GM23338 (cell line): ENCODE measurements at regions not wholly inside any gene's neighbourhood (a gene's known extent, or its start where the extent isn't known, plus 50 kb on each side); places are given as distances from the start of the nearest gene placed in this dataset.

Experiments used
- ATAC-seq: fragments of 200-7000 bp; cut with Tn5 transposase; 3 replicates; pipeline ENCODE4 v1.9.1; 2020
- DNase-seq: peaks from one replicate; pipeline ENCODE4 v3.0.0-alpha.2; 2015; ENCODE audit warnings: low spot score
- H2AFZ ChIP-seq: fragments of 200-600 bp; sonication (generic); 2 replicates; pipeline ENCODE4 v1.8.0; 2016; ENCODE audit warnings: antibody characterized with exemption, mild to moderate bottlenecking, moderate library complexity
- H3F3A ChIP-seq: fragments of 200-600 bp; sonication (generic); replicated peaks from 2 replicates; pipeline ENCODE4 v1.8.0; 2017; ENCODE audit warnings: antibody characterized with exemption, mixed run types, low read depth
- H3K27ac ChIP-seq: fragments of 200-600 bp; sonication (generic); 2 replicates; pipeline ENCODE4 v1.6.1; 2016; ENCODE audit warnings: low read depth
- H3K27me3 ChIP-seq: fragments of 200-600 bp; sonication (generic); 2 replicates; pipeline ENCODE4 v1.8.0; 2016; ENCODE audit warnings: mild to moderate bottlenecking, mixed run types, moderate library complexity; ENCODE audit not compliant: insufficient read depth
- H3K36me3 ChIP-seq: fragments of 200-600 bp; sonication (generic); 2 replicates; pipeline ENCODE4 v1.8.0; 2016; ENCODE audit warnings: mild to moderate bottlenecking; ENCODE audit not compliant: insufficient read depth
- H3K4me1 ChIP-seq: fragments of 200-600 bp; sonication (generic); 2 replicates; pipeline ENCODE4 v1.8.0; 2016; ENCODE audit warnings: mild to moderate bottlenecking, moderate library complexity; ENCODE audit not compliant: insufficient read depth
- H3K4me2 ChIP-seq: fragments of 200-600 bp; sonication (generic); 2 replicates; pipeline ENCODE4 v1.7.1; 2017; ENCODE audit warnings: mixed run types
- H3K4me3 ChIP-seq: fragments of 200-600 bp; sonication (generic); 2 replicates; pipeline ENCODE4 v1.6.1; 2016; ENCODE audit warnings: mixed run types
- H3K79me2 ChIP-seq: fragments of 200-600 bp; sonication (generic); replicated peaks from 2 replicates; pipeline ENCODE4 v1.8.0; 2017; ENCODE audit warnings: mild to moderate bottlenecking; ENCODE audit not compliant: insufficient read depth
- H3K9me2 ChIP-seq: fragments of 200-600 bp; sonication (generic); 2 replicates; pipeline ENCODE4 v1.8.0; 2017; ENCODE audit not compliant: insufficient read depth
- H4K20me1 ChIP-seq: fragments of 200-600 bp; sonication (generic); replicated peaks from 2 replicates; pipeline ENCODE4 v1.8.0; 2017; ENCODE audit warnings: mild to moderate bottlenecking; ENCODE audit not compliant: insufficient read depth
- H3K27ac Mint-ChIP-seq: 2 replicates; pipeline ENCODE4 v1.8.0; 2020; ENCODE audit warnings: inconsistent platforms, mild to moderate bottlenecking, moderate library complexity, mixed read lengths
- H3K27me3 Mint-ChIP-seq: 3 replicates; pipeline ENCODE4 v1.8.0; 2022; ENCODE audit warnings: low read depth, mild to moderate bottlenecking, moderate library complexity, mixed read lengths, inconsistent platforms; ENCODE audit not compliant: insufficient read depth, poor library complexity
- H3K36me3 Mint-ChIP-seq: 3 replicates; pipeline ENCODE4 v1.8.0; 2021; ENCODE audit warnings: low read depth, mild to moderate bottlenecking, inconsistent platforms, moderate library complexity, mixed read lengths
- H3K4me1 Mint-ChIP-seq: 3 replicates; pipeline ENCODE4 v1.8.0; 2020; ENCODE audit warnings: mild to moderate bottlenecking, inconsistent platforms, mixed read lengths
- H3K4me3 Mint-ChIP-seq: 3 replicates; pipeline ENCODE4 v1.8.0; 2021; ENCODE audit warnings: moderate library complexity, mild to moderate bottlenecking, inconsistent platforms, mixed read lengths
- H3K9me3 Mint-ChIP-seq: 3 replicates; pipeline ENCODE4 v1.8.0; 2020; ENCODE audit warnings: moderate library complexity, mild to moderate bottlenecking, inconsistent platforms, mixed read lengths
- CREB1 ChIP-seq: fragments of 250-450 bp; sonication (Bioruptor Pico); IDR thresholded peaks from 2 replicates; pipeline ENCODE4 v1.5.0; 2020; ENCODE audit warnings: low read depth, mild to moderate bottlenecking, moderate library complexity
- CTCF ChIP-seq, 2 experiments: fragments of 200-600 bp in 1 of 2; sonication (generic) in 1 of 2; conservative IDR thresholded peaks; 2 replicates each; pipeline versions ENCODE4 v1.5.1 to v1.6.1; 2016 to 2017; ENCODE audit warnings: antibody characterized with exemption in 2 of 2, low read depth in 2 of 2, mild to moderate bottlenecking in 2 of 2, moderate library complexity in 1 of 2
- ETS1 ChIP-seq: IDR thresholded peaks from 2 replicates; pipeline ENCODE4 v1.6.1; 2016; ENCODE audit warnings: antibody characterized with exemption
- EZH2 ChIP-seq: fragments of 200-600 bp; sonication (generic); IDR thresholded peaks from one replicate; pipeline ENCODE4 v1.8.0; 2017; ENCODE audit warnings: antibody characterized with exemption, mild to moderate bottlenecking, low read depth; ENCODE audit not compliant: unreplicated experiment
- EZH2phosphoT487 ChIP-seq: fragments of 200-600 bp; sonication (generic); IDR thresholded peaks from one replicate; pipeline ENCODE4 v1.8.1; 2018; ENCODE audit warnings: antibody characterized with exemption; ENCODE audit not compliant: unreplicated experiment
- JUNB ChIP-seq: IDR thresholded peaks from one replicate; pipeline ENCODE4 v1.6.1; 2016; ENCODE audit warnings: antibody characterized with exemption; ENCODE audit not compliant: unreplicated experiment
- NANOG ChIP-seq: IDR thresholded peaks from 2 replicates; pipeline ENCODE4 v1.6.1; 2016; ENCODE audit warnings: antibody characterized with exemption, borderline replicate concordance
- POLR2AphosphoS5 ChIP-seq: IDR thresholded peaks from 2 replicates; pipeline ENCODE4 v1.6.1; 2016; ENCODE audit warnings: antibody characterized with exemption, low read depth
- REST ChIP-seq: IDR thresholded peaks from one replicate; pipeline ENCODE4 v1.6.1; 2018; ENCODE audit warnings: antibody characterized with exemption; ENCODE audit not compliant: unreplicated experiment
- STAT1 ChIP-seq: IDR thresholded peaks from one replicate; pipeline ENCODE4 v1.6.1; 2016; ENCODE audit warnings: antibody characterized with exemption; ENCODE audit not compliant: unreplicated experiment
- ZNF114 ChIP-seq: fragments of 250-450 bp; sonication (Bioruptor Pico); IDR thresholded peaks from 2 replicates; pipeline ENCODE4 v1.5.0; 2020; ENCODE audit warnings: mild to moderate bottlenecking, moderate library complexity
- ZNF331 ChIP-seq: fragments of 250-450 bp; sonication (Bioruptor Pico); IDR thresholded peaks from 2 replicates; pipeline ENCODE4 v1.5.0; 2020; ENCODE audit warnings: low read depth, mild to moderate bottlenecking, moderate library complexity
- ZNF462 ChIP-seq: fragments of 250-450 bp; sonication (Bioruptor Pico); IDR thresholded peaks from 2 replicates; pipeline ENCODE4 v1.5.0; 2020; ENCODE audit warnings: mild to moderate bottlenecking, moderate library complexity

GRCh38 chr14:27435923-27436670 is 838.3 kb upstream of the NOVA1 start:
- Mint-ChIP-seq H3K36me3 (no peaks in the 10 kb centered on the region), H3K4me3 (no peak overlapping the region), H3K9me3 (no peaks in the 10 kb centered on the region), H3K27ac (no peak overlapping the region), H3K4me1 (no peaks in the 10 kb centered on the region), H3K27me3 (peaks cover 2% of the 10 kb centered on the region)
- TF ChIP-seq STAT1 = no peak
- no peak for TF ChIP-seq ZNF114 (CRISPR knock-in tag)
- TF ChIP-seq CREB1 (CRISPR knock-in tag) = no peak
- TF ChIP-seq JUNB = no peak
- no peak for TF ChIP-seq CTCF (conservative IDR thresholded peaks at IDR 0.05; ENCODE audit: low read depth in 2 of 2)
- no peak for TF ChIP-seq ZNF331 (CRISPR knock-in tag)
- no peak for TF ChIP-seq ZNF462 (CRISPR knock-in tag)
- no peak for TF ChIP-seq EZH2
- TF ChIP-seq NANOG = no peak
- no peak for TF ChIP-seq ETS1
- no peak for TF ChIP-seq EZH2phosphoT487
- no peak for TF ChIP-seq POLR2AphosphoS5
- TF ChIP-seq REST = no peak
- no peaks in the 10 kb centered on the region for H3K27me3 ChIP-seq
- no peaks in the 10 kb centered on the region for H3F3A ChIP-seq
- no peak overlapping the region for H2AFZ ChIP-seq
- no peak overlapping the region for H3K4me2 ChIP-seq
- H3K9me2 ChIP-seq = no peaks in the 10 kb centered on the region
- H3K4me1 ChIP-seq = no peaks in the 10 kb centered on the region
- H3K79me2 ChIP-seq = no peaks in the 10 kb centered on the region
- ATAC-seq (no peak), DNase-seq (no peak)
- H3K27ac ChIP-seq = no peak overlapping the region
- no peaks in the 10 kb centered on the region for H4K20me1 ChIP-seq
- H3K36me3 ChIP-seq = no peaks in the 10 kb centered on the region; the same call in 1 of the 2 replicates
- no peak overlapping the region for H3K4me3 ChIP-seq
